ENCODE measurements at regions not wholly inside any gene's neighbourhood (a gene's known extent, or its start where the extent isn't known, plus 50 kb on each side); places are given as distances from the start of the nearest gene placed in this dataset.

DNA sequence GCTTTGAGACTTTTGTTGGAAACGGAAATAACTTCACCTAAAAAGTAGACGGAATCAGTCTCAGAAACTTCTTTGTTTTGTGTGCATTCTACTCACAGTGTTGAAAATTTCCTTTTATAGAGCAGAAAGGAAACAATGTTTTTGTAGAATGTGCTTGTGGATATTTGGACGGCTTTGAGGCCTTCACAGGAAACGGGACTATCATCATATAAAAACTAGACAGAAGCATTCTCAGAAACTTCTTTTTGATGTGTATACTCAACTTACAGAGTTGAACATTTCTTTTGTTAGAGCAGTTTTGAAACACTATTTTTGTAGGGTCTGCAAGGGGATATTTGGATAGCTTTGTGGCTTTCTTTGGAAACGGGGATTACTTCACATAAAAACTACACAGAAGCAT lies 627.5 kb upstream of the ZNF337 start:
- no peak for TF ChIP-seq EP300 (IDR thresholded peaks at IDR 0.05)
- TF ChIP-seq, protein P1, sequence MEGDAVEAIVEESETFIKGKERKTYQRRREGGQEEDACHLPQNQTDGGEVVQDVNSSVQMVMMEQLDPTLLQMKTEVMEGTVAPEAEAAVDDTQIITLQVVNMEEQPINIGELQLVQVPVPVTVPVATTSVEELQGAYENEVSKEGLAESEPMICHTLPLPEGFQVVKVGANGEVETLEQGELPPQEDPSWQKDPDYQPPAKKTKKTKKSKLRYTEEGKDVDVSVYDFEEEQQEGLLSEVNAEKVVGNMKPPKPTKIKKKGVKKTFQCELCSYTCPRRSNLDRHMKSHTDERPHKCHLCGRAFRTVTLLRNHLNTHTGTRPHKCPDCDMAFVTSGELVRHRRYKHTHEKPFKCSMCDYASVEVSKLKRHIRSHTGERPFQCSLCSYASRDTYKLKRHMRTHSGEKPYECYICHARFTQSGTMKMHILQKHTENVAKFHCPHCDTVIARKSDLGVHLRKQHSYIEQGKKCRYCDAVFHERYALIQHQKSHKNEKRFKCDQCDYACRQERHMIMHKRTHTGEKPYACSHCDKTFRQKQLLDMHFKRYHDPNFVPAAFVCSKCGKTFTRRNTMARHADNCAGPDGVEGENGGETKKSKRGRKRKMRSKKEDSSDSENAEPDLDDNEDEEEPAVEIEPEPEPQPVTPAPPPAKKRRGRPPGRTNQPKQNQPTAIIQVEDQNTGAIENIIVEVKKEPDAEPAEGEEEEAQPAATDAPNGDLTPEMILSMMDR (IDR thresholded peaks at IDR 0.05): no peak

Data from esophagus muscularis mucosa (tissue), 3 donors.